AG09309 (cell line): ENCODE measurements at regions not wholly inside any gene's neighbourhood (a gene's known extent, or its start where the extent isn't known, plus 50 kb on each side); places are given as distances from the start of the nearest gene placed in this dataset.
"Not testable (repeated sequence)": the region's sequence is repeated elsewhere in the genome, so short reads cannot be mapped to it uniquely, and the experiment has no call there.

Source experiments
- DNase-seq: peaks from one replicate; pipeline ENCODE4 v3.0.0-alpha.2; 2010; ENCODE audit warnings: low read depth
- H3K4me3 ChIP-seq: 2 replicates; pipeline ENCODE4 v1.5.1; 2011; ENCODE audit warnings: mild to moderate bottlenecking, low read depth, low read length, moderate library complexity; ENCODE audit not compliant: control insufficient read depth
- CTCF ChIP-seq: IDR thresholded peaks from 2 replicates; pipeline ENCODE4 v1.5.1; 2011; ENCODE audit warnings: mild to moderate bottlenecking, low read depth, low read length, inconsistent platforms; ENCODE audit not compliant: insufficient read depth, control insufficient read depth; ENCODE audit errors: missing control alignments

DNA sequence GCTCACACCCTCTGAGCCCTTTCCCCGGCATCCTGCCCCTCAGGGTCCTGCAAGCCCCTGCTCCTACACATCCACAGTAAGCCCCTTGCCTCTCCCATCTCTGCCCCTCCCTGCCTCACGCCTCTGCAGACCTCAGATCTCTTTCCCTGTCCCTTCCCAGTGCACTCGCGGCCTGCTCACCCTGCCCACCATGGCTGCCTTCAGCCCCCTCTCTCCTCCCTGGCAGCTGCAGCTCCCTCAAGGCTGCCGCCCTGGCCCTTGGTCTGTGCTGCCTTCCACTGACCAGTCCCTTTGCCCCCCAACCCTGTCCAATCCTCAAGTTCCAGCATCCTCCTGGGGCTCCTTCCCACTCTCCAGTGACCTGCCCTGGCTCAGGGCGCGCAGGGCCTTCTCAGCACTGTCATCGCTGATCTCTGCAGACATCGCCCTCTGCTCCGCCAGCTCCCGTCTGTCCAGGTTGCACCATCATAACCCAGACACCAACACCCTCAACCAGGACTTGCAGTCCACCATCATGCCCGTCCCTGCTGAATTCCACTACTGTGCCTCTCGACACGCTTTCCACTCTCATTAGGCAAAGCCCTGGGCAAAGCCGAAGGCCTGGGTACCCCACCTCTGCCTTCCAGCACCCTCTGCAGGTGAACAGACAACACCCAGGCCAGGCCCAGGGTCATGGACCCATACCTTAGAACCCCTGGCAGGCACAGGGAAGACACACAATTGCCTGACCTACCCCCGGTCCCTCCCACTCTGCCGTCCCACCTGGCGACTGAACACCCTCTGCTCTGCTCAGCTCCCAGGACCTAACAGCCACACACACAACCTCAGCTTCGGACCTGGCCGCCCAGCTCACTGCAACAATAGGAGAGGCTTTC, 97.8 kb upstream of the RUFY1 start:
- DNase-seq: no peak
- TF ChIP-seq CTCF: no peak

DNA sequence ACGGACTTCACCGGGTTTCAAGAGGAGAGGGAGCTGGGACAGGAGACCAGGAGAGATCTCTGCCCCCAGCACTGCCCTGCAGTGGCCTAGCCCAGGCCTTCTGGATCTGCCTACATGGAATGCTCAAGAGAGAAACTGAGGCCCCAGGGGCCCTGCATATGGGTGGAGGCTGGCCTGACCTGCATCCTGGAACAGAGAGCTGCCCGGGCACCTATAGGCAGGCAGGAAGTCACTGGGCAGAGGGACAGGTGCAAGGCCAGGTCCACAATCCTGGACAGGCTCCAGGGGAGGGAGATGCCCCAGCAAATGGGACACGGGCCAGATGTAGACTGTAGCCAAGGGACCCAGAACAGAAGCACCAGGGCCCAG, 98.5 kb upstream of the RUFY1 start:
- H3K4me3 ChIP-seq: no peak overlapping the region
- TF ChIP-seq CTCF: no peak
- DNase-seq: no peak

More for the DNA sequence above, 97.8 kb upstream of the RUFY1 start:
- H3K4me3 ChIP-seq: no peak overlapping the region

GRCh38 chr5:179451114-179451827, 99.1 kb upstream of the RUFY1 start:
- no peak for TF ChIP-seq CTCF
- H3K4me3 ChIP-seq: no peak overlapping the region
- DNase-seq: no peak

DNA sequence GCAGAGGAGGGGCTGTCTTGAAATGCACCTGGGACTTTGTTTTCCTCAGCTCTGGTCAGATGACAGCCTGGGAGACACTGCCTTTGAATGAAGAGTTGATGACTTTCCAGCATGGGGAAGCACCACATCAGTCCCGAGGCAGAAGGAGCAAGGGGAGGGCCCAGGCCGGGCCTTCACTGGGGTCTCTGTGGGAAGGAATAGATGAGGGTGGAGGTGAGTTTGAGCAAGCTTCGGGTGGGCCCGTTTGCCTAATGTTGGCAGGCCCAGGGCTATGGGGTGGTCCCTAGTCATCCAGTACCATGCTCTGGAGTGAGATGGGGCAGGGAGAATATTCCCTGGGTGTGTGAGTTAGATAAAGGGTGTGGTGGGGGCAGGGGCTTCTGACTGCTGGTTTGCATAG, 100.4 kb upstream of the RUFY1 start:
- not testable (repeated sequence) for H3K4me3 ChIP-seq, DNase-seq

DNA sequence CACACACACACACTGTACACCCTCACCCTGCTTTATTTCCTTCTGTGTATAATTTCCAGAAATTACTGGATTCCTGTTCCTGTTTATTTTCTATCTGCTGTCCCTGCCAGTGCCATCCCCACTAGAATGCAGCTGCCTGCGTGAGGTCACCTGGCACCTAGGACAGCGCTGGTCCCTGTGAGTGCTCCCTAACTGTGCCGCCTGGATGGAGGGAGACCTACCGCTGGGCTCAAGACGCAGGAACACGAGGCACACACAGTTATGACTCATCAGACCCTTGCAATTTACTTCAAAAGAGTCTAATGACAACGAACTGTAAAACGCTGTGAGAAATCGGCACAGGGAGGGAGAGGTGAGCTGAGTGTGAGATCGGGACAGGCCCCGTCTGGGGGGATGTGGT, 102.1 kb upstream of the RUFY1 start:
- not testable (repeated sequence) for DNase-seq

GRCh38 chr5:179442289-179442688, 97.0 kb upstream of the ADAMTS2 start:
- not testable (repeated sequence) for DNase-seq, H3K4me3 ChIP-seq

More for the DNA sequence above, 102.1 kb upstream of the RUFY1 start:
- H3K4me3 ChIP-seq: not testable (repeated sequence)

GRCh38 chr5:179439181-179439985, 94.1 kb upstream of the ADAMTS2 start:
- H3K4me3 ChIP-seq: no peak overlapping the region
- DNase-seq: no peak
- no peak for TF ChIP-seq CTCF

GRCh38 chr5:179438461-179438860, 93.2 kb upstream of the ADAMTS2 start:
- no peak overlapping the region for H3K4me3 ChIP-seq
- no peak for DNase-seq
- no peak for TF ChIP-seq CTCF
